ENCODE measurements at regions not wholly inside any gene's neighbourhood (a gene's known extent, or its start where the extent isn't known, plus 50 kb on each side); places are given as distances from the start of the nearest gene placed in this dataset.
A peak's percentile ranks its signal among the peaks of the same experiment; 100 is the strongest.

DNA sequence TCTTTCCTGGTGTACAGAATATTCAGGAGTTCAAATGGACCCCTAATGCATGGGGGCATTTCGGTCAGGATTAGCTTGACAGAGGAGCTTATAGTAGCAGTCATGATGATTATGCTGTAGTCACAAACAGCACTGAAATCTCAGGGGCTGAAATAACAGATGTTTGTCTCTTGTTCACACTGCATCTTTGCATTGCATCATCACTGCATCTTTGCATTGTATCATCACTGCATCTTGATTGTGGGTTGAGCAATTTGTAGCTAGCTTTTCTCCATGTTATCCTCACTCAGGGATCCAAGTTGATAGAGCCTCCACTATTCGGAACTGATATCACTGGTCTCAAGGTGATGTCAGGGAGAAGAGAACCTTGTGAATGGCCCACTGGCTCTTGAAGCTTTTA, 160.9 kb downstream of the GATB start:
- no peak for DNase-seq
- intact Hi-C loops (cut with micrococcal nuclease) = no loop called here
- no peaks in the 10 kb centered on the region for H3K27me3 ChIP-seq (ENCODE audit: low read depth)
- H3K9me3 ChIP-seq (replicated peaks) = no peaks in the 10 kb centered on the region
- H3K36me3 ChIP-seq = no peaks in the 10 kb centered on the region
- H3K27ac ChIP-seq (replicated peaks) = no peak overlapping the region
- TF ChIP-seq, protein P1, sequence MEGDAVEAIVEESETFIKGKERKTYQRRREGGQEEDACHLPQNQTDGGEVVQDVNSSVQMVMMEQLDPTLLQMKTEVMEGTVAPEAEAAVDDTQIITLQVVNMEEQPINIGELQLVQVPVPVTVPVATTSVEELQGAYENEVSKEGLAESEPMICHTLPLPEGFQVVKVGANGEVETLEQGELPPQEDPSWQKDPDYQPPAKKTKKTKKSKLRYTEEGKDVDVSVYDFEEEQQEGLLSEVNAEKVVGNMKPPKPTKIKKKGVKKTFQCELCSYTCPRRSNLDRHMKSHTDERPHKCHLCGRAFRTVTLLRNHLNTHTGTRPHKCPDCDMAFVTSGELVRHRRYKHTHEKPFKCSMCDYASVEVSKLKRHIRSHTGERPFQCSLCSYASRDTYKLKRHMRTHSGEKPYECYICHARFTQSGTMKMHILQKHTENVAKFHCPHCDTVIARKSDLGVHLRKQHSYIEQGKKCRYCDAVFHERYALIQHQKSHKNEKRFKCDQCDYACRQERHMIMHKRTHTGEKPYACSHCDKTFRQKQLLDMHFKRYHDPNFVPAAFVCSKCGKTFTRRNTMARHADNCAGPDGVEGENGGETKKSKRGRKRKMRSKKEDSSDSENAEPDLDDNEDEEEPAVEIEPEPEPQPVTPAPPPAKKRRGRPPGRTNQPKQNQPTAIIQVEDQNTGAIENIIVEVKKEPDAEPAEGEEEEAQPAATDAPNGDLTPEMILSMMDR (IDR thresholded peaks at IDR 0.05; ENCODE audit: borderline replicate concordance) = no peak
- no peak overlapping the region for H3K4me3 ChIP-seq
- no peaks in the 10 kb centered on the region for H3K4me1 ChIP-seq

DNA sequence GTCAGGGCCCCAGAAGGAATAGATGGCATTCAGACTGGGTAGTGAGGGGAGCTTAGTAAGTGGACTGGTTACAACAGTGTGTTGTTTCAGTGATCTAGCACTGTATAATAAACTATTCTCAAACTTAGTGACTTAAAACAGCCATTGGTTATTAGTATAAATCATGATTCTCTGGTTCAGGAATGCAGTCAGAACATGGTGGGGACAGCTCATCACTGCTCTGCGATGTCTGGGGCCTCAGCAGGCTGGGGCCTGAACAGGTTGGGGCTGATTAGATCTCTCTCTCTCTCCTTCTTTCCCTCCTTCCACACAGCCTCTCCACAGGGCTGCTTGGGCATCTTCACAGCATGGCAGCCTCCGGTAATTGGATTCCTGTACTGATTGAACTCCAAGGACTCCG, 160.4 kb downstream of the GATB start:
- H3K4me3 ChIP-seq = no peak overlapping the region
- peaks cover under 1% of the 10 kb centered on the region for H3K4me1 ChIP-seq
- TF ChIP-seq, protein P1 (IDR thresholded peaks at IDR 0.05; ENCODE audit: borderline replicate concordance) = no peak
- H3K9me3 ChIP-seq (replicated peaks) = no peaks in the 10 kb centered on the region
- DNase-seq = no peak
- no peak overlapping the region for H3K27ac ChIP-seq (replicated peaks)
- intact Hi-C loops (cut with micrococcal nuclease) = no loop called here
- no peaks in the 10 kb centered on the region for H3K36me3 ChIP-seq
- H3K27me3 ChIP-seq (ENCODE audit: low read depth) = no peaks in the 10 kb centered on the region

DNA sequence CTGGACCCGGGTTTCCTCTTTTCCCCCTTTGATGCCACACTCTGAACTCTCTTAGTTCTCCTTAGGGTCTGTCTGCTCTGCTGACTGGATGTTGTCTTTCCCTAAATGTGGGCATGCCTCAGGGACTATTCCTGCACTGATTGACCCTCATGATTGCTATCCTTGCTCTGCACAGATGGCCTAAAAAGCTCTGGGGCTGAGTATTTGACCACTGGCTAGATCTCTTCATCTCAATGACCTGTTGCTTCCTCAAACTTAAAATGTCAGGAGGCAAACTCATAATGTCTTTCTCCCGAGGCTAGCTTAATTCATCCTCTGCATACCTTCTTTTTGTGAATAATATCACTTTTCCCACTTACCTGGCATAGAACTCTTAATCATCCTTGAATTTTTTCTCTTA, 157.4 kb downstream of the GATB start:
- TF ChIP-seq, protein P1 (IDR thresholded peaks at IDR 0.05; ENCODE audit: borderline replicate concordance) = no peak
- no peaks in the 10 kb centered on the region for H3K9me3 ChIP-seq (replicated peaks)
- DNase-seq = no peak
- H3K36me3 ChIP-seq = no peaks in the 10 kb centered on the region
- no peak overlapping the region for H3K4me3 ChIP-seq
- no peak overlapping the region for H3K27ac ChIP-seq (replicated peaks)
- intact Hi-C loops (cut with micrococcal nuclease) = no loop called here
- no peaks in the 10 kb centered on the region for H3K27me3 ChIP-seq (ENCODE audit: low read depth)
- peaks cover 11% of the 10 kb centered on the region for H3K4me1 ChIP-seq

DNA sequence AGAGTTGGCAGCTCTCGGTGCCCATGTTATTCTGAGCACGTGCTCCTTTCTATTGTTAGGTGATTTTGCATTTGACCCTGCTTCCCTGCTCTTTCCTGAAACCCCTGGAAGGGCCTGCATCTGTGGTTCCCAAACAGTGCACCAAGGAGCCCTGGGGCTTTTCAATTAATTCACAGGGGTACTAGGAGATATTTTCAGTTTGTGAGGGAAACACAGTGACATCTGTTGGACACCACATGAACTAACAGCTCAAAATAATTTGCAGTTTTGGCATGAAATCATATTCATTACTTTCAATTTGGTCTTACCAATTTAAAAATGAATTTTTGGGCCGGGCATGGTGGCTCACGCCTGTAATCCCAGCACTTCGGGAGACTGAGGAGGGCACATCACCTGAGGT, 156.6 kb downstream of the GATB start:
- no peak overlapping the region for H3K4me3 ChIP-seq
- no peaks in the 10 kb centered on the region for H3K27me3 ChIP-seq (ENCODE audit: low read depth)
- TF ChIP-seq, protein P1 (IDR thresholded peaks at IDR 0.05; ENCODE audit: borderline replicate concordance) = peak; percentile 38
- intact Hi-C loops (cut with micrococcal nuclease) = no loop called here
- no peak overlapping the region for H3K27ac ChIP-seq (replicated peaks)
- DNase-seq = no peak
- no peaks in the 10 kb centered on the region for H3K36me3 ChIP-seq
- H3K4me1 ChIP-seq = peaks cover 11% of the 10 kb centered on the region
- no peaks in the 10 kb centered on the region for H3K9me3 ChIP-seq (replicated peaks)

DNA sequence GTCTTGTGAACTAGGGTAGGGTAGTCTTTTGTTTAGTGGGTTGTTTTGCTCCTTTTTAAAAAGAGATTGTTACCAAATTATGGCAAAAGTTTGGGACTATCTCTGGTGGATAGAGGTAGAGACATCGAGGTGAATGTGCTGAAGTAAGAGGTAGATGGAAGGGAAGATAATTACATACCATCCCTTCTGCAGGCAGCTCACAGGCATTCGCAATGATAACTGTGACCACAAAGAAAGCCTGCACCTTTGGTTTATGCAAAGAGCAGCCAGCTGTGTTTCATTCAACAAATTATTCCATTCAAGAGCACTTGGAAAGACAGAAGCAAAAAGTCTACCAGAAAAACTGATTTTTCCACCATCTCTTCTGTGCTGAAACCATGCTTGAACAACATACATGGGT, 155.6 kb downstream of the GATB start:
- no peaks in the 10 kb centered on the region for H3K36me3 ChIP-seq
- TF ChIP-seq, protein P1 (IDR thresholded peaks at IDR 0.05; ENCODE audit: borderline replicate concordance) = no peak
- intact Hi-C loops (cut with micrococcal nuclease) = no loop called here
- no peak for DNase-seq
- no peak overlapping the region for H3K4me3 ChIP-seq
- H3K9me3 ChIP-seq (replicated peaks) = no peaks in the 10 kb centered on the region
- H3K27ac ChIP-seq (replicated peaks) = no peak overlapping the region
- peaks cover 14% of the 10 kb centered on the region for H3K4me1 ChIP-seq
- no peaks in the 10 kb centered on the region for H3K27me3 ChIP-seq (ENCODE audit: low read depth)

DNA sequence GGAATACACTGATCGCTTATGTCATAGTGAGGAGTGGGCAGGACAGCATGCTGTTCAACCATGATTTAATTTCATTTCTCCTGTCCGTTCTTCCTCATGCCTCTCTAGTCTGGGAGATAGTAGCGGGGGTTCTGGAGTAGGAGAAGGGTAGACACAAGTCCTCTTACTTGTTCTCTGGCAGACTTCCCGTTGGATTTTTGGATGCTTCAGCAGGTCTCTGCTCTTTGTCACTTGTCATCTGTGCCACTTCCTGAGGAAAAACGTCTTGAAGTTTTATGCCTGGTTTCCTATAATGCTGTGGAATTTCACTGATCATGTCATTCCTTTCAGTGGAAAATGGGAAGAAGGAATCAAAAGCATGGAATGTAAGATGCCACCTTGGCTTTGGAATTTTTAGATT, 154.7 kb downstream of the GATB start:
- intact Hi-C loops (cut with micrococcal nuclease) = no loop called here
- Histone ChIP-seq H3K4me3 (no peak overlapping the region), H3K27me3 (ENCODE audit: low read depth) (no peaks in the 10 kb centered on the region), H3K27ac (replicated peaks) (no peak overlapping the region), H3K4me1 (peaks cover 16% of the 10 kb centered on the region), H3K9me3 (replicated peaks) (no peaks in the 10 kb centered on the region), H3K36me3 (no peaks in the 10 kb centered on the region)
- no peak for DNase-seq
- TF ChIP-seq, protein P1 (IDR thresholded peaks at IDR 0.05; ENCODE audit: borderline replicate concordance) = no peak
